ENCODE measurements at regions not wholly inside any gene's neighbourhood (a gene's known extent, or its start where the extent isn't known, plus 50 kb on each side); places are given as distances from the start of the nearest gene placed in this dataset.

GRCh38 chr11:110837603-110838002 is 125.4 kb upstream of the ARHGAP20 start:
- Histone ChIP-seq H3K9ac (ENCODE audit: low read depth in 1 of 3, low read length in 3 of 3) (no peak overlapping the region), H3K36me3 (ENCODE audit: control insufficient read depth in 3 of 3, insufficient read depth in 3 of 3, low read length in 3 of 3) (no peaks in the 10 kb centered on the region), H3K4me3 (ENCODE audit: low read length in 3 of 3) (no peak overlapping the region), H3K9me3 (ENCODE audit: control insufficient read depth in 3 of 3, low read length in 3 of 3) (no peaks in the 10 kb centered on the region), H3K27ac (ENCODE audit: low read depth, low read length) (no peak overlapping the region), H3K4me1 (ENCODE audit: control insufficient read depth in 3 of 3, insufficient read depth in 3 of 3, low read length in 3 of 3) (no peaks in the 10 kb centered on the region), H3K27me3 (ENCODE audit: control insufficient read depth in 3 of 3, insufficient read depth in 3 of 3, low read length in 3 of 3) (no peaks in the 10 kb centered on the region)

- Histone ChIP-seq H3K27me3 (ENCODE audit: control insufficient read depth in 3 of 3, insufficient read depth in 3 of 3, low read length in 3 of 3) (no peaks in the 10 kb centered on the region), H3K4me1 (ENCODE audit: control insufficient read depth in 3 of 3, insufficient read depth in 3 of 3, low read length in 3 of 3) (no peaks in the 10 kb centered on the region), H3K4me3 (ENCODE audit: low read length in 3 of 3) (no peak overlapping the region), H3K36me3 (ENCODE audit: control insufficient read depth in 3 of 3, insufficient read depth in 3 of 3, low read length in 3 of 3) (no peaks in the 10 kb centered on the region), H3K27ac (ENCODE audit: low read depth, low read length) (no peak overlapping the region), H3K9ac (ENCODE audit: low read depth in 1 of 3, low read length in 3 of 3) (no peak overlapping the region), H3K9me3 (ENCODE audit: control insufficient read depth in 3 of 3, low read length in 3 of 3) (no peaks in the 10 kb centered on the region)
Measured at GRCh38 chr11:110835106-110835505, 122.9 kb upstream of the ARHGAP20 start.

GRCh38 chr11:110833033-110833484 is 120.8 kb upstream of the ARHGAP20 start:
- Histone ChIP-seq H3K4me1 (ENCODE audit: control insufficient read depth in 3 of 3, insufficient read depth in 3 of 3, low read length in 3 of 3) (no peaks in the 10 kb centered on the region), H3K27ac (ENCODE audit: low read depth, low read length) (no peak overlapping the region), H3K9ac (ENCODE audit: low read depth in 1 of 3, low read length in 3 of 3) (no peak overlapping the region), H3K27me3 (ENCODE audit: control insufficient read depth in 3 of 3, insufficient read depth in 3 of 3, low read length in 3 of 3) (no peaks in the 10 kb centered on the region), H3K36me3 (ENCODE audit: control insufficient read depth in 3 of 3, insufficient read depth in 3 of 3, low read length in 3 of 3) (no peaks in the 10 kb centered on the region), H3K4me3 (ENCODE audit: low read length in 3 of 3) (no peak overlapping the region), H3K9me3 (ENCODE audit: control insufficient read depth in 3 of 3, low read length in 3 of 3) (no peaks in the 10 kb centered on the region)

- H3K9ac ChIP-seq (ENCODE audit: low read depth in 1 of 3, low read length in 3 of 3): no peak overlapping the region
- H3K36me3 ChIP-seq (ENCODE audit: control insufficient read depth in 3 of 3, insufficient read depth in 3 of 3, low read length in 3 of 3): no peaks in the 10 kb centered on the region
- H3K4me3 ChIP-seq (ENCODE audit: low read length in 3 of 3): no peak overlapping the region
- no peak overlapping the region for H3K27ac ChIP-seq (ENCODE audit: low read depth, low read length)
- H3K9me3 ChIP-seq (ENCODE audit: control insufficient read depth in 3 of 3, low read length in 3 of 3): no peaks in the 10 kb centered on the region
- no peaks in the 10 kb centered on the region for H3K27me3 ChIP-seq (ENCODE audit: control insufficient read depth in 3 of 3, insufficient read depth in 3 of 3, low read length in 3 of 3)
- H3K4me1 ChIP-seq (ENCODE audit: control insufficient read depth in 3 of 3, insufficient read depth in 3 of 3, low read length in 3 of 3): no peaks in the 10 kb centered on the region
Measured at GRCh38 chr11:110832539-110832938, 120.3 kb upstream of the ARHGAP20 start.

- no peak overlapping the region for H3K27ac ChIP-seq (ENCODE audit: low read depth, low read length)
- H3K27me3 ChIP-seq (ENCODE audit: control insufficient read depth in 3 of 3, insufficient read depth in 3 of 3, low read length in 3 of 3): no peaks in the 10 kb centered on the region
- no peaks in the 10 kb centered on the region for H3K4me1 ChIP-seq (ENCODE audit: control insufficient read depth in 3 of 3, insufficient read depth in 3 of 3, low read length in 3 of 3)
- H3K9me3 ChIP-seq (ENCODE audit: control insufficient read depth in 3 of 3, low read length in 3 of 3): no peaks in the 10 kb centered on the region
- H3K36me3 ChIP-seq (ENCODE audit: control insufficient read depth in 3 of 3, insufficient read depth in 3 of 3, low read length in 3 of 3): no peaks in the 10 kb centered on the region
- no peak overlapping the region for H3K4me3 ChIP-seq (ENCODE audit: low read length in 3 of 3)
- no peak overlapping the region for H3K9ac ChIP-seq (ENCODE audit: low read depth in 1 of 3, low read length in 3 of 3)
Measured at GRCh38 chr11:110832080-110832479, 119.8 kb upstream of the ARHGAP20 start.

GRCh38 chr11:110830747-110831146 is 118.5 kb upstream of the ARHGAP20 start:
- no peaks in the 10 kb centered on the region for H3K9me3 ChIP-seq (ENCODE audit: control insufficient read depth in 3 of 3, low read length in 3 of 3)
- no peaks in the 10 kb centered on the region for H3K4me1 ChIP-seq (ENCODE audit: control insufficient read depth in 3 of 3, insufficient read depth in 3 of 3, low read length in 3 of 3)
- H3K27me3 ChIP-seq (ENCODE audit: control insufficient read depth in 3 of 3, insufficient read depth in 3 of 3, low read length in 3 of 3): no peaks in the 10 kb centered on the region
- H3K9ac ChIP-seq (ENCODE audit: low read depth in 1 of 3, low read length in 3 of 3): no peak overlapping the region
- H3K27ac ChIP-seq (ENCODE audit: low read depth, low read length): no peak overlapping the region
- H3K4me3 ChIP-seq (ENCODE audit: low read length in 3 of 3): no peak overlapping the region
- H3K36me3 ChIP-seq (ENCODE audit: control insufficient read depth in 3 of 3, insufficient read depth in 3 of 3, low read length in 3 of 3): no peaks in the 10 kb centered on the region

- Histone ChIP-seq H3K9ac (ENCODE audit: low read depth in 1 of 3, low read length in 3 of 3) (no peak overlapping the region), H3K4me3 (ENCODE audit: low read length in 3 of 3) (no peak overlapping the region), H3K27ac (ENCODE audit: low read depth, low read length) (no peak overlapping the region), H3K4me1 (ENCODE audit: control insufficient read depth in 3 of 3, insufficient read depth in 3 of 3, low read length in 3 of 3) (no peaks in the 10 kb centered on the region), H3K9me3 (ENCODE audit: control insufficient read depth in 3 of 3, low read length in 3 of 3) (no peaks in the 10 kb centered on the region), H3K36me3 (ENCODE audit: control insufficient read depth in 3 of 3, insufficient read depth in 3 of 3, low read length in 3 of 3) (no peaks in the 10 kb centered on the region), H3K27me3 (ENCODE audit: control insufficient read depth in 3 of 3, insufficient read depth in 3 of 3, low read length in 3 of 3) (no peaks in the 10 kb centered on the region)
Measured at GRCh38 chr11:110830344-110830743, 118.1 kb upstream of the ARHGAP20 start.

- Histone ChIP-seq H3K4me3 (ENCODE audit: low read length in 3 of 3) (no peak overlapping the region), H3K4me1 (ENCODE audit: control insufficient read depth in 3 of 3, insufficient read depth in 3 of 3, low read length in 3 of 3) (no peaks in the 10 kb centered on the region), H3K36me3 (ENCODE audit: control insufficient read depth in 3 of 3, insufficient read depth in 3 of 3, low read length in 3 of 3) (no peaks in the 10 kb centered on the region), H3K9ac (ENCODE audit: low read depth in 1 of 3, low read length in 3 of 3) (no peak overlapping the region), H3K27ac (ENCODE audit: low read depth, low read length) (no peak overlapping the region), H3K27me3 (ENCODE audit: control insufficient read depth in 3 of 3, insufficient read depth in 3 of 3, low read length in 3 of 3) (no peaks in the 10 kb centered on the region), H3K9me3 (ENCODE audit: control insufficient read depth in 3 of 3, low read length in 3 of 3) (no peaks in the 10 kb centered on the region)
Measured at GRCh38 chr11:110829873-110830272, 117.6 kb upstream of the ARHGAP20 start.

GRCh38 chr11:110828086-110828485 is 115.8 kb upstream of the ARHGAP20 start:
- Histone ChIP-seq H3K36me3 (ENCODE audit: control insufficient read depth in 3 of 3, insufficient read depth in 3 of 3, low read length in 3 of 3) (no peaks in the 10 kb centered on the region), H3K4me1 (ENCODE audit: control insufficient read depth in 3 of 3, insufficient read depth in 3 of 3, low read length in 3 of 3) (no peaks in the 10 kb centered on the region), H3K9ac (ENCODE audit: low read depth in 1 of 3, low read length in 3 of 3) (no peak overlapping the region), H3K4me3 (ENCODE audit: low read length in 3 of 3) (no peak overlapping the region), H3K27me3 (ENCODE audit: control insufficient read depth in 3 of 3, insufficient read depth in 3 of 3, low read length in 3 of 3) (no peaks in the 10 kb centered on the region), H3K9me3 (ENCODE audit: control insufficient read depth in 3 of 3, low read length in 3 of 3) (no peaks in the 10 kb centered on the region), H3K27ac (ENCODE audit: low read depth, low read length) (no peak overlapping the region)

GRCh38 chr11:110827276-110827675 is 115.0 kb upstream of the ARHGAP20 start:
- Histone ChIP-seq H3K36me3 (ENCODE audit: control insufficient read depth in 3 of 3, insufficient read depth in 3 of 3, low read length in 3 of 3) (no peaks in the 10 kb centered on the region), H3K4me3 (ENCODE audit: low read length in 3 of 3) (no peak overlapping the region), H3K9ac (ENCODE audit: low read depth in 1 of 3, low read length in 3 of 3) (no peak overlapping the region), H3K27ac (ENCODE audit: low read depth, low read length) (no peak overlapping the region), H3K27me3 (ENCODE audit: control insufficient read depth in 3 of 3, insufficient read depth in 3 of 3, low read length in 3 of 3) (no peaks in the 10 kb centered on the region), H3K9me3 (ENCODE audit: control insufficient read depth in 3 of 3, low read length in 3 of 3) (no peaks in the 10 kb centered on the region), H3K4me1 (ENCODE audit: control insufficient read depth in 3 of 3, insufficient read depth in 3 of 3, low read length in 3 of 3) (no peaks in the 10 kb centered on the region)
